Stimulated activated CD4-positive, alpha-beta T cell treated with anti-CD3 and anti-CD28 coated beads, Interleukin-12 subunit alpha, Interleukin-12 subunit beta, amount 100 ng/mL, for 24 hours (primary cell): ENCODE measurements at regions not wholly inside any gene's neighbourhood (a gene's known extent, or its start where the extent isn't known, plus 50 kb on each side); places are given as distances from the start of the nearest gene placed in this dataset.

Experiments
- DNase-seq, 2 experiments: peaks; one replicate each; pipeline ENCODE4 v3.0.0-alpha.2; 2020; ENCODE audit warnings: low read depth in 2 of 2

DNA sequence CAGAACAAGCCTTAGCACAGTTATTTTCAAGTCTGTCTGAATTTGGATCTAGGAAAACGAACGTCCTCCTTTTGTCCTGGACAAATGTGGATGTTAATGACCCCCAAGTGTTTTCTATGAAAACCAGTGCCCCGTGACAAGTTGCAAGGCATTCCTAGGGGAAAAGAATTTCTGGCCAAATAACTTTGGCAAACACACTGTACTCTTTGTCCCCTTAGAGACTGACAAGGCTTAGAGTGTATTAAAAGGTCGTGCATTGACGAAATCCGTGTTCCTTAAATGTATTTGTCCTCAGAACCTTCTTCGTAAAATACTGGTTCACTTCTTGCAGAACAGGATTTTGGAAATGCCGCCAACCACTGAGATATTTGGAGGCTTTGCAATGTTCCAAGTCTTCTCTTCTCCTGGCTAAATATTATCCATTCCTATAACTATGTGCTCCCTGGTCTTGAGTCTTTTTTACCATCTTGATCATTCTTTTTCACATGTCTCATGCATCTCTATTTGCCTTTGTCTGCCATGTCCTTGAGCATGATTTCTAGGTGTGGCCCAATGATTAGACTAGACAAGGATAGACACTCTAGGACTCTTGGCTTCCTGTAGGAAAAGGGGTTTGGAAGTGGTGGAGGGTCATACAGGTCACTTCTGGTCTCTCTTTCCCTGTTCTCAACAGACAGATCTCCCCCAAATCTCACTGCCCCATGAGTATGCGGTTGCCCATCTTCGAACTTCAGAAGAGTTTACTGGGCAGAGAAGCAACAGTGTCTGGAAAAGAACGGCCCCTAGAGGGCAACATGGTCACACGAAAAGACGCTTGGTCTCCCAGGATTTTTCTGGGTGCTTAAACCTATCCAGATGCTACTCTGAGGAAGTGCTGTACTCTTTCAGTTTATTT, 117.5 kb downstream of the EDEM1 start:
- peak in 1 of 2 experiments; percentile 25 for DNase-seq

DNA sequence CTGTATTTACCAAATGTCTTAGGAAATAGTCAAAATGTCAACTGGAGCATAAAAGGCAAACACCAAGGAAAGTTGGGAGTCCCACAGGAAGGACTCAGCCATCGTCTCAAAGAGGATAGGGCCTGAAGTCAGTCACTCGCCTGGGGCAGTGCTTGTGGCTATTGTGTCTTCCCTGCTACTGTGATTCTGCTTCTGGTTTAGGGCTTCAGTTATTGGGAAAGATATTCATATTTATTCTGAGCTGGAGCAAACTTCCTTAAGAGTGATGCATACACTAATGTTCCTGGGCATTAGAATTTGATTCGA, 118.1 kb downstream of the EDEM1 start:
- no peak for DNase-seq

- no peak for DNase-seq
Measured at GRCh38 chr3:5309171-5309570, 121.7 kb downstream of the EDEM1 start.

GRCh38 chr3:5309602-5310001, 122.1 kb downstream of the EDEM1 start:
- no peak for DNase-seq

GRCh38 chr3:5310509-5310908, 123.0 kb downstream of the EDEM1 start:
- DNase-seq: no peak

DNA sequence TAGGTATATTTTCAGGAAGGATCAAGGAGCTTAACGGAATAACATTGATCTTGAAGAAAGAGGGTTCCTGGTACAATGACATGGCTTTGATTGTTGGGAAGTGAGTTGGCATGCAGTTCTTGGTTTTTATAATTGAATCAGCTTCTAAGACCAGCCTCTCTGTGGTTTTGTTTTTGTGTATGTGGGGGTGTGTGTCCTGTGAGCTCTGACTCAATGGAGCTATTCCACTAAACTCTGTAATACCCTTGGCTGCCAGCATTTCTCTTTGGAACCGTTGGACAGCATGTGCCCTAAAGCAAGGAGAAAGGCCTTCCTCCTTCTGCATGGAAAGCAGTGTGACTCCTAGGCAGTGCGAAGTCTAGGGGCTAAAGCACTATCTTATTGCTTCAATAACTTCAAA, 124.8 kb downstream of the EDEM1 start:
- DNase-seq: no peak

- no peak for DNase-seq
Measured at GRCh38 chr3:5314897-5315296, 127.4 kb downstream of the EDEM1 start.

GRCh38 chr3:5317557-5317956, 130.1 kb downstream of the EDEM1 start:
- no peak for DNase-seq

DNA sequence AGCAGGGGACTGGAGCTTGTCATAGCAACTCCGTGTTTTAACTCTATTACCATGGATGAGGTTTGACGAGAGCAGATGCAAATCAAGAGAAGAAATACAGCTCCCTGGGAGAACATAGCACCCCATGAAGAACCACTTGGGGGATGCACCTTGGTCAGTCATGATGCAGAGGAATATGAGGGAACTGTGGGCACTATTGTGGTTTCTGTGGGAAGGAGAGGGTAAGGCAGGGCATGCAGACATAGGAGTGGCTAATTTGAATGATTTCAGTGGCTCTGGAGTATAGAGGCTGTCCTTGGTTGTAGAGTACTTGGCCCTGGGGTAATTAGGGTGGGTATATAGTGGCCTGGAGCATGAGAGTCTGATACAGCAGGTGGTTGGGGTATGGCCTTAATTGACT, 131.9 kb downstream of the EDEM1 start:
- no peak for DNase-seq

DNA sequence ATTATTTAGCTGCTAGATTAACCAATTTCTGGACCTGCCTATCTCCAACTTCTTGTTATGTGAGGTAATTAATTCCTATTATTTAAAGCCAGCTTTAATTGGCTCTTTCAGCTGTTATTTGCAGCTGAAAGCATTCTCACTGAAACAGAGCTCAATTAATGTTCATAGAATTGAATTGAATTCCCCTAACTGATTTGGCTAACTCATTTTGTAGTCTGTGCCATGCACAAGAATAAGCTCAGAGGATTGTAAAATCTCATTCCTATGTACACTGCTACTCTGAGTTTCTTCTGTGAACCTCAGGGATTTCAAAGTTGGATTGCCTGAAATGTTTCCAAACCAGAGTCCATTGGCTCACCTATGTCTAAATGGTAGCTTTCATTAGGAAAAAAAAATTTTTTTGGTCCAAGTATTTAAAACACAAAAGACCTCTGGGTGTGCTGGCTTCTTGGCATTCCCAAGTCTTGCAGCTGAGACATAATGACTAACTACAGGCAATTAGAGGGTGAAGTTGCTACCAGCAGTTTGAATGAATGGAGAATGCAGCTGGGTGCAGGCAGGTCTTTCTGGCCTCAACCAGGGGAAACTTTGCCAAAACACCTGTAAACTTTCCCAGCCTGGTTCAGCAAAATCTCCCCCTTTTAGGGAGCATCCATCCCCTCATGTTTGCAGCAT, 134.3 kb downstream of the EDEM1 start:
- no peak for DNase-seq

GRCh38 chr3:5324780-5325179, 137.3 kb downstream of the EDEM1 start:
- DNase-seq: no peak

DNA sequence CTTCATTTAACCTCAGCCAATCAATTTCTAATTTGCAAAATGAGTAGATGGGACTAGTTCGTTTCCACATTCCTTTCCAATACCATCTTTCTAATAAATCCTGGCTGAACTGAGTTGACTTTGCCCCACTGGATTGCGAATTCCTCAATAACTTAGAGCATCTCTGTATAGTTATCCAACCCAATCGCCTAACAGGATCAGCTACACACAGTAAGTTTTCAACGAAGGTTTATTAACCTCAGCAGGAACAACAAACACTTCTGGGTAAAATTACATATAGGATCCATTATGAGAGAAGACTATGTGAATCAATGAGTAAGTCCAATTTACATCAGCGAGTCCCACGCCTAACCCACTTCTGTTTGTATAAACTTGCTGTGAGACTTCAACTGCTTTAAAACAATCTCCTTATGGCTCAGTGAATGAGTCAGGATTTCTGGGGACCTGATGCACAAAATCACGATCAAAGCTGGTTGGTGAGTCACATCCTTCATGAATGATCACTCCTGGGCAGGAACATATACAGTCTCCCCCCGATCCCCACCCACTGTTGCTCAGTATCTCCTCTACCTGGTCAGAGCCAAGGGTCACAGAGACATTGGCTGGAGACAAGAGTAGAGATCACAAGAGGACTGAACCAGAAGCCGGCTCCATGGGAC, 142.8 kb downstream of the EDEM1 start:
- peak in 1 of 2 experiments; percentile 4 for DNase-seq

GRCh38 chr3:5331567-5332269, 144.2 kb downstream of the EDEM1 start:
- DNase-seq: no peak

- no peak for DNase-seq
Measured at GRCh38 chr3:5332270-5332956, 144.9 kb downstream of the EDEM1 start.

DNA sequence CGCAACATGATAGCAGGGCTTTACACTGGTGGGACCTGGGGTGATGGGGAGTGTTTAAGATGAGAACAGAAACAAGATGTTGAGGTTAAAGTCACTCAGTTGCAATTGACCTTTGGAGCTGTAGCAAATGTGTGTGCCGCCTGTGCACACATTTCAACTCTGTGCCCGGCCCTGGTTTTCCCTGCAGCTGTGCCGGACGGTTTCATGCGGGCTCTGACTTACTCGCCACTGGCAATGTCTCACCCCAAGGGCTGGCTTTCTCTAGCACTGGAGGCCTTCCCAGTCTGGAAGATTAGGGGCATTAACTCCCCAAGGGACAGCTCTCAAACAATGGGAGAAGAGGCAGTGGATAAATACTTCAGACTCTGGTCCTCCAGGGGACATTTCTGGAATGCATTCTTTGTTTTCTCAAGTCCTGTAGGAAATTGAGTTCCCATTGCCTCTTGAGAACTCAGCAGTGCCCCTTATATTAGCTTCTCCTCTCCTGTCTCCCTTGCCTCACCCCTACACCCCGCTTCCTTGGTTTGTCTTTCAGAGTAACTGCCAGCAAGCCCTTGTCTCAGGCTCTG, 152.5 kb downstream of the EDEM1 start:
- no peak for DNase-seq

GRCh38 chr3:5341610-5342009, 154.1 kb downstream of the EDEM1 start:
- DNase-seq: no peak

GRCh38 chr3:5343459-5343858, 156.0 kb downstream of the EDEM1 start:
- no peak for DNase-seq

- no peak for DNase-seq
Measured at GRCh38 chr3:5344707-5345106, 157.2 kb downstream of the EDEM1 start.

- DNase-seq: no peak
Measured at GRCh38 chr3:5347486-5347885, 160.0 kb downstream of the EDEM1 start.

- no peak for DNase-seq
Measured at GRCh38 chr3:5348229-5348902, 160.9 kb downstream of the EDEM1 start.

GRCh38 chr3:5349343-5349742, 161.8 kb downstream of the EDEM1 start:
- no peak for DNase-seq
